ENCODE measurements at regions not wholly inside any gene's neighbourhood (a gene's known extent, or its start where the extent isn't known, plus 50 kb on each side); places are given as distances from the start of the nearest gene placed in this dataset.

GRCh38 chr17:15177343-15177742 lies 87.8 kb downstream of the PMP22 start:
- TF ChIP-seq CTCF (conservative IDR thresholded peaks at IDR 0.05), result no peak
- Mint-ChIP-seq H3K4me1 (ENCODE audit: unreplicated experiment) (no peaks in the 10 kb centered on the region), H3K27me3 (peaks cover 17% of the 10 kb centered on the region), H3K36me3 (peaks cover 3% of the 10 kb centered on the region), H3K27ac (no peak overlapping the region), H3K4me3 (no peak overlapping the region), H3K9me3 (no peaks in the 10 kb centered on the region)
- no peak for DNase-seq (ENCODE audit: extremely low spot score, unreplicated experiment)

- no peak for TF ChIP-seq CTCF (conservative IDR thresholded peaks at IDR 0.05)
- peaks cover 3% of the 10 kb centered on the region for H3K36me3 Mint-ChIP-seq
- H3K27me3 Mint-ChIP-seq, result peaks cover 17% of the 10 kb centered on the region
- no peak overlapping the region for H3K4me3 Mint-ChIP-seq
- DNase-seq (ENCODE audit: extremely low spot score, unreplicated experiment), result no peak
- H3K27ac Mint-ChIP-seq, result no peak overlapping the region
- H3K9me3 Mint-ChIP-seq, result no peaks in the 10 kb centered on the region
- H3K4me1 Mint-ChIP-seq (ENCODE audit: unreplicated experiment), result peaks cover 11% of the 10 kb centered on the region
These were observed 89.8 kb downstream of the PMP22 start for GRCh38 chr17:15175356-15175755.

- Mint-ChIP-seq H3K27me3 (peaks cover 20% of the 10 kb centered on the region), H3K9me3 (no peaks in the 10 kb centered on the region), H3K36me3 (peaks cover 3% of the 10 kb centered on the region), H3K4me3 (no peak overlapping the region), H3K27ac (no peak overlapping the region), H3K4me1 (ENCODE audit: unreplicated experiment) (peaks cover 20% of the 10 kb centered on the region)
- TF ChIP-seq CTCF (conservative IDR thresholded peaks at IDR 0.05), result peak; percentile 90
- peak; percentile 84 for DNase-seq (ENCODE audit: extremely low spot score, unreplicated experiment)
These were observed 93.7 kb downstream of the PMP22 start for GRCh38 chr17:15171167-15172047.

GRCh38 chr17:15169676-15170075 lies 95.5 kb downstream of the PMP22 start:
- no peak overlapping the region for H3K4me3 Mint-ChIP-seq
- no peak for TF ChIP-seq CTCF (conservative IDR thresholded peaks at IDR 0.05)
- H3K9me3 Mint-ChIP-seq, result no peaks in the 10 kb centered on the region
- DNase-seq (ENCODE audit: extremely low spot score, unreplicated experiment), result no peak
- no peak overlapping the region for H3K27ac Mint-ChIP-seq
- H3K27me3 Mint-ChIP-seq, result peaks cover 16% of the 10 kb centered on the region
- peaks cover 3% of the 10 kb centered on the region for H3K36me3 Mint-ChIP-seq
- H3K4me1 Mint-ChIP-seq (ENCODE audit: unreplicated experiment), result peaks cover 20% of the 10 kb centered on the region

GRCh38 chr17:15168379-15168778 lies 96.7 kb downstream of the PMP22 start:
- no peaks in the 10 kb centered on the region for H3K9me3 Mint-ChIP-seq
- DNase-seq (ENCODE audit: extremely low spot score, unreplicated experiment), result no peak
- H3K27ac Mint-ChIP-seq, result no peak overlapping the region
- H3K4me3 Mint-ChIP-seq, result peak overlapping the region; percentile 9
- H3K27me3 Mint-ChIP-seq, result peaks cover 14% of the 10 kb centered on the region
- peaks cover 20% of the 10 kb centered on the region for H3K4me1 Mint-ChIP-seq (ENCODE audit: unreplicated experiment)
- no peak for TF ChIP-seq CTCF (conservative IDR thresholded peaks at IDR 0.05)
- H3K36me3 Mint-ChIP-seq, result peaks cover 3% of the 10 kb centered on the region

Measured in type B pancreatic cell (in vitro differentiated cells).